Inferior parietal cortex (tissue), 1 donor: ENCODE measurements at regions not wholly inside any gene's neighbourhood (a gene's known extent, or its start where the extent isn't known, plus 50 kb on each side); places are given as distances from the start of the nearest gene placed in this dataset.
"Not testable (repeated sequence)": the region's sequence is repeated elsewhere in the genome, so short reads cannot be mapped to it uniquely, and the experiment has no call there.

Experiments used
- DNase-seq: peaks from one replicate; pipeline ENCODE4 v3.0.0-alpha.2; 2016; ENCODE audit errors: extremely low spot score

GRCh38 chr3:153370680-153371079 is 208.7 kb downstream of the RAP2B start:
- no peak for DNase-seq

GRCh38 chr3:153372326-153372725 is 210.3 kb downstream of the RAP2B start:
- DNase-seq, result no peak

GRCh38 chr3:153373606-153374005 is 211.6 kb downstream of the RAP2B start:
- DNase-seq, result no peak

- DNase-seq, result not testable (repeated sequence)
These were observed 216.3 kb downstream of the RAP2B start for GRCh38 chr3:153378366-153378765.

GRCh38 chr3:153379516-153379915 is 217.5 kb downstream of the RAP2B start:
- no peak for DNase-seq

- DNase-seq, result no peak
These were observed 223.3 kb downstream of the RAP2B start for GRCh38 chr3:153385343-153385742.

- DNase-seq, result no peak
These were observed 230.3 kb downstream of the RAP2B start for GRCh38 chr3:153392363-153392762.

- no peak for DNase-seq
These were observed 232.0 kb downstream of the RAP2B start for GRCh38 chr3:153394017-153394416.

GRCh38 chr3:153396581-153396980 is 234.6 kb downstream of the RAP2B start:
- DNase-seq, result no peak

- DNase-seq, result no peak
These were observed 235.8 kb downstream of the RAP2B start for GRCh38 chr3:153397794-153398193.

GRCh38 chr3:153399636-153400035 is 237.6 kb downstream of the RAP2B start:
- DNase-seq, result no peak

GRCh38 chr3:153400641-153401040 is 238.6 kb downstream of the RAP2B start:
- no peak for DNase-seq

- DNase-seq, result no peak
These were observed 242.1 kb downstream of the RAP2B start for GRCh38 chr3:153404157-153404556.

- not testable (repeated sequence) for DNase-seq
These were observed 243.3 kb downstream of the RAP2B start for GRCh38 chr3:153405320-153405719.

- no peak for DNase-seq
These were observed 248.5 kb downstream of the RAP2B start for GRCh38 chr3:153410517-153410916.

GRCh38 chr3:153414982-153415381 is 253.0 kb downstream of the RAP2B start:
- DNase-seq, result no peak

GRCh38 chr3:153422314-153422713 is 260.3 kb downstream of the RAP2B start:
- no peak for DNase-seq

GRCh38 chr3:153423820-153424219 is 261.8 kb downstream of the RAP2B start:
- not testable (repeated sequence) for DNase-seq

GRCh38 chr3:153426344-153426743 is 264.3 kb downstream of the RAP2B start:
- DNase-seq, result no peak

- no peak for DNase-seq
These were observed 264.8 kb downstream of the RAP2B start for GRCh38 chr3:153426803-153427202.

- no peak for DNase-seq
These were observed 267.8 kb downstream of the RAP2B start for GRCh38 chr3:153429821-153430220.

GRCh38 chr3:153431076-153431475 is 269.1 kb downstream of the RAP2B start:
- DNase-seq, result no peak

GRCh38 chr3:153437666-153438065 is 275.6 kb downstream of the RAP2B start:
- DNase-seq, result no peak

- DNase-seq, result no peak
These were observed 276.2 kb downstream of the RAP2B start for GRCh38 chr3:153438271-153438670.

- no peak for DNase-seq
These were observed 277.8 kb downstream of the RAP2B start for GRCh38 chr3:153439780-153440179.
